Ovary (tissue), 7 donors: ENCODE measurements at regions not wholly inside any gene's neighbourhood (a gene's known extent, or its start where the extent isn't known, plus 50 kb on each side); places are given as distances from the start of the nearest gene placed in this dataset.

Experiments used
- DNase-seq, 5 donors: peaks; one replicate each; pipeline ENCODE4 v3.0.0-alpha.2; 2019 to 2020
- H3K27ac ChIP-seq, 2 donors: fragments of 200-600 bp; one replicate each; pipeline versions ENCODE4 v1.5.1 to v1.8.0; 2019 to 2022
- H3K27me3 ChIP-seq: fragments of 200-600 bp; one replicate; pipeline ENCODE4 v1.8.0; 2022
- H3K36me3 ChIP-seq: fragments of 200-600 bp; sonication (generic); one replicate; pipeline ENCODE4 v1.5.1; 2019
- H3K4me1 ChIP-seq: one replicate; pipeline ENCODE4 v1.8.1; 2013; ENCODE audit warnings: mild to moderate bottlenecking, moderate library complexity; ENCODE audit not compliant: insufficient read depth
- H3K4me3 ChIP-seq: fragments of 200-600 bp; sonication (generic); one replicate; pipeline ENCODE4 v1.5.1; 2017
- H3K9me3 ChIP-seq, 2 donors: fragments of 200-600 bp in 1 of 2; sonication (generic) in 1 of 2; one replicate each; pipeline versions ENCODE4 v1.5.1 to v1.8.1; 2013 to 2019; ENCODE audit warnings: mild to moderate bottlenecking in 1 of 2, moderate library complexity in 1 of 2
- CTCF ChIP-seq, 3 donors: fragments of 450-650 bp in 2 of 3; fragments of 200-600 bp in 1 of 3; IDR thresholded peaks; one replicate each; pipeline versions ENCODE4 v1.5.1 to v1.8.0; 2016 to 2022; ENCODE audit warnings: antibody characterized with exemption in 3 of 3, mild to moderate bottlenecking in 1 of 3
- EP300 ChIP-seq: sonication (generic); formaldehyde crosslinking; IDR thresholded peaks from one replicate; pipeline ENCODE4 v1.6.1; 2017; ENCODE audit warnings: antibody characterized with exemption
- POLR2A ChIP-seq: fragments of 450-650 bp; IDR thresholded peaks from one replicate; pipeline ENCODE4 v1.6.1; 2017; ENCODE audit warnings: antibody characterized with exemption, mild to moderate bottlenecking, moderate library complexity
- WGBS, 3 donors: extraction: QIAGEN DNeasy Blood & Tissue Kit in 1 of 3; methylation state at CpG; one replicate each; pipeline versions ENCODE4 v1.1.5 to v1.1.7; 2013 to 2017; 5-methylcytosine and 5-hydroxymethylcytosine counted together
- intact Hi-C, 4 donors: fragments of 100-400 bp; cut with DNase I; formaldehyde crosslinking; loops; one replicate each; pipeline versions ENCODE4 v1.11.0 to v1.15.1; 2022 to 2023
- donor health status: DM: no; HTN: no; CAD: no; lungs with moderate emphysema.
- donor health status: DM: no; HTN: no; CAD: no.
- donor health status: Bipolar disorder and iron deficiency.
- donor health status: DM: no; HTN: no; CAD: no.
- donor health status: DM: yes; HTN: yes; CAD: no.

DNA sequence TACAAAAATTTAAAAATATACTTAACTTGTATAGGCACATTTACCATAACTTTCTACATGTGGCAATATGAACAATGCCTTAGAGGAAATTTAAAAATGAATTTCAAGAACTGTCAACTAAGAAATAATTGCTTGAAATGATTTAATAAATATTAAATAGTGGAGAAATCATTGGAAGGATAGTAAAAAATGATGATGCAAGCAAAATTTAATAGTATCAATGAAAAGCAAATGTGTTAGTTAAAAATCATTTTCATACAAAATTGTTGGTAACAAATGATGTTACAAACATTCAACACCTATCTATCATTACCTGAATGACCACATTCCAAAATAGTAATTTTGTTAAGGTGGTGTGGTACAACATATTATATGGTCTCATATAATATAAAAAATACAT is 331.0 kb downstream of the HAO1 start:
- intact Hi-C loops = no loop called here
- H3K27me3 ChIP-seq = no peaks in the 10 kb centered on the region
- H3K36me3 ChIP-seq = no peaks in the 10 kb centered on the region
- no peak for DNase-seq
- no peaks in the 10 kb centered on the region for H3K4me1 ChIP-seq
- no peak overlapping the region for H3K4me3 ChIP-seq
- no peaks in the 10 kb centered on the region for H3K9me3 ChIP-seq
- H3K27ac ChIP-seq = no peak overlapping the region
- TF ChIP-seq EP300 = no peak
- no peak for TF ChIP-seq POLR2A
- no peak for TF ChIP-seq CTCF (IDR thresholded peaks at IDR 0.05)

GRCh38 chr20:7610681-7611080 is 329.6 kb downstream of the HAO1 start:
- intact Hi-C loops = no loop called here
- H3K27me3 ChIP-seq = no peaks in the 10 kb centered on the region
- 57 to 61% (median 61%) methylated on average over 4 of the region's 4 CpGs for WGBS, 3 donors
- no peaks in the 10 kb centered on the region for H3K4me1 ChIP-seq
- no peak overlapping the region for H3K27ac ChIP-seq
- no peaks in the 10 kb centered on the region for H3K36me3 ChIP-seq
- no peak for TF ChIP-seq CTCF (IDR thresholded peaks at IDR 0.05)
- no peak for TF ChIP-seq EP300
- no peak for TF ChIP-seq POLR2A
- no peak overlapping the region for H3K4me3 ChIP-seq
- DNase-seq = no peak
- H3K9me3 ChIP-seq = no peaks in the 10 kb centered on the region

- Histone ChIP-seq H3K4me1 (no peaks in the 10 kb centered on the region), H3K9me3 (no peaks in the 10 kb centered on the region), H3K4me3 (no peak overlapping the region), H3K27ac (no peak overlapping the region), H3K27me3 (no peaks in the 10 kb centered on the region), H3K36me3 (no peaks in the 10 kb centered on the region)
- intact Hi-C loops = no loop called here
- no peak for TF ChIP-seq EP300
- TF ChIP-seq CTCF (IDR thresholded peaks at IDR 0.05) = no peak
- TF ChIP-seq POLR2A = no peak
- no peak for DNase-seq
- WGBS, 3 donors = 63 to 79% (median 67%) methylated on average over 2 of the region's 2 CpGs
Measured at GRCh38 chr20:7617797-7618196, 322.5 kb downstream of the HAO1 start.

DNA sequence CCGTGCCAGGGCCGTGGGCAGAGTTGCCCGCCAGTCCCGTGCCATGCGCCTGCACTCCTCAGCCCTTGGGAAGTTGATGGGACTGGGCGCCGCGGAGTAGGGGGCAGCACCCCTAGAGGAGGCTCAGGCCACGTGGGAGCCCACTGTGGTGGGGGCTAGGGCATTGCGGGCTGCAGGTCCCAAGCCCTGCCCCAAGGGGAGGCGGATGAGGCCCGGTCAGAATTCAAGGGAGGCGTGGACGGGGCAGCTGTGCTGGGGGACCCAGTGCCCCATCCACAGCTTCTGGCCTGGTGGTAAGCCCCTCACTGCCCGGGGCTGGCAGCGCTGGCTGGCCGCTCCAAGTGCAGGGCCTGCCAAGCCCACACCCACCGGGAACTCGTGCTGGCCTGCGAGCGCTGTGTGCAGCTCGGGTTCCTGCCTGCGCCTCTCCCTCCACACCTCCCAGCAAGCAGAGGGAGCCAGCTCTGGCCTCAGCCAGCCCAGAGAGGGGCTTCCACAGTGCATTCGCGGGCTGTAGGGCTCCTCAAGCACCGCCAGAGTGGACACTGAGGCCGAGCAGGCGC is 317.8 kb downstream of the HAO1 start:
- Histone ChIP-seq H3K27ac (no peak overlapping the region), H3K4me1 (no peaks in the 10 kb centered on the region), H3K4me3 (no peak overlapping the region), H3K27me3 (no peaks in the 10 kb centered on the region), H3K9me3 (no peaks in the 10 kb centered on the region), H3K36me3 (no peaks in the 10 kb centered on the region)
- TF ChIP-seq CTCF (IDR thresholded peaks at IDR 0.05) = no peak
- TF ChIP-seq POLR2A = no peak
- no peak for TF ChIP-seq EP300
- 84 to 90% (median 89%) methylated on average over 25 to 28 of the region's 28 CpGs for WGBS, 3 donors
- no peak for DNase-seq
- intact Hi-C loops = no loop called here
